HCT116 (cell line): ENCODE measurements at regions not wholly inside any gene's neighbourhood (a gene's known extent, or its start where the extent isn't known, plus 50 kb on each side); places are given as distances from the start of the nearest gene placed in this dataset.

Source experiments
- ATAC-seq: fragments of 200-7000 bp; cut with Tn5 transposase; 2 replicates; pipeline ENCODE4 v1.9.1; 2020; ENCODE audit warnings: mild to moderate bottlenecking, moderate library complexity
- BruUV-seq: library from RNA; stranded (reverse); fragments of 400-500 nt; replicated peaks from 2 replicates; lab custom pipeline; 2021; lab: Mats Ljungman, UMichigan
- CTCF ChIA-PET: fragments of 300-600 bp; sonication (Branson Sonifier 250); formaldehyde crosslinking; loops from one replicate; lab custom pipeline; 2021; ENCODE audit warnings: antibody characterized with exemption; lab: Charles Lee
- POLR2A ChIA-PET: fragments of 300-600, 350-600 bp; sonication (Branson Sonifier 250); formaldehyde crosslinking; loops from one replicate; lab custom pipeline; 2021; ENCODE audit warnings: antibody characterized with exemption; lab: Charles Lee
- RAD21 ChIA-PET, 2 experiments: fragments of 300-600 bp; sonication (Branson Sonifier 250); formaldehyde crosslinking; loops; one replicate each; lab custom pipeline; 2023; ENCODE audit warnings: low total read pairs in 2 of 2; ENCODE audit not compliant: uncharacterized antibody in 2 of 2, unreplicated experiment in 2 of 2, low non-redundant PET in 1 of 2; lab: Charles Lee
- DNase-seq: peaks from one replicate; pipeline ENCODE4 v3.0.0-alpha.2; 2010; ENCODE audit warnings: low read depth, low spot score
- H2AFZ ChIP-seq: fragments of 200-600 bp; shearing (Covaris generic), sonication (generic); 2 replicates; pipeline ENCODE4 v1.6.1; 2017; ENCODE audit warnings: low read depth, mixed run types, mixed read lengths, antibody characterized with exemption, low read length; ENCODE audit not compliant: poor library complexity, severe bottlenecking
- H3K27ac ChIP-seq: 2 replicates; pipeline ENCODE4 v1.5.1; 2012; ENCODE audit warnings: low read depth, low read length
- H3K27me3 ChIP-seq: fragments of 200-600 bp; sonication (generic); 2 replicates; pipeline ENCODE4 v1.6.1; 2016; ENCODE audit warnings: mixed run types, low read length, mixed read lengths; ENCODE audit not compliant: insufficient read depth
- H3K36me3 ChIP-seq, 2 experiments: fragments of 200-500 bp in 1 of 2; fragments of 200-600 bp in 1 of 2; sonication (Bioruptor generic) in 1 of 2; sonication (generic) in 1 of 2; 2 replicates each; pipeline versions ENCODE4 v1.5.1 to v1.6.1; 2014 to 2016; ENCODE audit warnings: low read length in 2 of 2, inconsistent platforms in 1 of 2, mixed read lengths in 1 of 2, mixed run types in 1 of 2; ENCODE audit not compliant: insufficient read depth in 2 of 2, control insufficient read depth in 1 of 2
- H3K4me1 ChIP-seq, 2 experiments: fragments of 200-600 bp in 1 of 2; sonication (generic) in 1 of 2; 2 replicates each; pipeline versions ENCODE4 v1.5.1 to v1.6.1; 2012 to 2017; ENCODE audit warnings: low read length in 2 of 2, inconsistent platforms in 1 of 2, mild to moderate bottlenecking in 1 of 2, mixed read lengths in 1 of 2, mixed run types in 1 of 2, moderate library complexity in 1 of 2; ENCODE audit not compliant: insufficient read depth in 2 of 2, control insufficient read depth in 1 of 2
- H3K4me2 ChIP-seq: fragments of 200-600 bp; sonication (generic); 2 replicates; pipeline ENCODE4 v1.6.1; 2017; ENCODE audit warnings: mixed run types, low read length, mixed read lengths
- H3K4me3 ChIP-seq, 2 experiments: fragments of 200-600 bp in 1 of 2; sonication (generic) in 1 of 2; replicated peaks in 1 of 2; 2 replicates each; pipeline ENCODE4 v1.5.1; 2011 to 2016; ENCODE audit warnings: low read length in 2 of 2, control low read depth in 1 of 2, low read depth in 1 of 2, mild to moderate bottlenecking in 1 of 2, mixed read lengths in 1 of 2, mixed run types in 1 of 2
- H3K79me2 ChIP-seq: fragments of 200-600 bp; sonication (generic); 2 replicates; pipeline ENCODE4 v1.6.1; 2017; ENCODE audit warnings: mild to moderate bottlenecking, mixed run types, low read length, moderate library complexity, mixed read lengths; ENCODE audit not compliant: insufficient read depth
- H3K9ac ChIP-seq: fragments of 200-600 bp; sonication (generic); 2 replicates; pipeline ENCODE4 v1.6.1; 2016; ENCODE audit warnings: low read length, mixed read lengths
- H3K9me2 ChIP-seq: fragments of 200-600 bp; sonication (generic), shearing (Covaris generic); 2 replicates; pipeline ENCODE4 v1.6.1; 2017; ENCODE audit warnings: mixed run types, mild to moderate bottlenecking, moderate library complexity; ENCODE audit not compliant: insufficient read depth
- H3K9me3 ChIP-seq, 2 experiments: fragments of 200-500 bp in 1 of 2; fragments of 200-600 bp in 1 of 2; sonication (Bioruptor generic) in 1 of 2; sonication (generic) in 1 of 2; 2 replicates each; pipeline ENCODE4 v1.6.1; 2014 to 2017; ENCODE audit warnings: low read length in 2 of 2, mixed read lengths in 2 of 2, inconsistent platforms in 1 of 2, low read depth in 1 of 2, mild to moderate bottlenecking in 1 of 2, mixed run types in 1 of 2, moderate library complexity in 1 of 2; ENCODE audit not compliant: control insufficient read depth in 1 of 2, insufficient read depth in 1 of 2
- H4K20me1 ChIP-seq: fragments of 200-600 bp; sonication (generic), shearing (Covaris generic); 2 replicates; pipeline ENCODE4 v1.6.1; 2017; ENCODE audit warnings: mixed run types, mild to moderate bottlenecking, moderate library complexity; ENCODE audit not compliant: insufficient read depth
- ATF3 ChIP-seq: IDR thresholded peaks from 2 replicates; pipeline ENCODE4 v1.6.1; 2012
- EZH2phosphoT487 ChIP-seq: fragments of 200-600 bp; IDR thresholded peaks from 2 replicates; pipeline ENCODE4 v1.6.1; 2018; ENCODE audit warnings: antibody characterized with exemption, borderline replicate concordance
- FOSL1 ChIP-seq: IDR thresholded peaks from 2 replicates; pipeline ENCODE4 v1.6.1; 2012; ENCODE audit warnings: low read depth
- MAX ChIP-seq: IDR thresholded peaks from 2 replicates; pipeline ENCODE4 v1.6.1; 2012
- RAD21 ChIP-seq: IDR thresholded peaks from 2 replicates; pipeline ENCODE4 v1.6.1; 2012; ENCODE audit warnings: low read depth, mild to moderate bottlenecking
- SIN3A ChIP-seq: IDR thresholded peaks from 2 replicates; pipeline ENCODE4 v1.6.1; 2012; ENCODE audit warnings: low read depth
- SP1 ChIP-seq: IDR thresholded peaks from 2 replicates; pipeline ENCODE4 v1.6.1; 2012; ENCODE audit warnings: low read depth
- YY1 ChIP-seq: IDR thresholded peaks from 2 replicates; pipeline ENCODE4 v1.6.1; 2011; ENCODE audit warnings: low read length, low read depth, moderate library complexity, mild to moderate bottlenecking; ENCODE audit not compliant: insufficient replicate concordance; ENCODE audit errors: extremely low read depth
- ZFX ChIP-seq: fragments of 450-650 bp; IDR thresholded peaks from 2 replicates; pipeline ENCODE4 v1.6.1; 2017
- intact Hi-C: fragments of 100-400 bp; cut with micrococcal nuclease; formaldehyde crosslinking; loops from 2 replicates; pipeline ENCODE4 v1.10.0; 2022
- TF ChIP-seq, protein P1 (sequence below), 3 experiments: fragments of 200-600 bp in 1 of 3; sonication (generic) in 1 of 3; IDR thresholded peaks in 2 of 3; conservative IDR thresholded peaks in 1 of 3; 2 replicates each; pipeline ENCODE4 v1.5.1; 2012 to 2017; ENCODE audit warnings: low read depth in 2 of 3, low read length in 2 of 3, antibody characterized with exemption in 1 of 3, borderline replicate concordance in 1 of 3, control low read depth in 1 of 3, mild to moderate bottlenecking in 1 of 3, mixed read lengths in 1 of 3, mixed run types in 1 of 3, moderate library complexity in 1 of 3; ENCODE audit not compliant: insufficient read depth in 1 of 3
- TF ChIP-seq, protein P2 (sequence below): IDR thresholded peaks from 2 replicates; pipeline ENCODE4 v1.6.1; 2012; ENCODE audit warnings: low read depth

DNA sequence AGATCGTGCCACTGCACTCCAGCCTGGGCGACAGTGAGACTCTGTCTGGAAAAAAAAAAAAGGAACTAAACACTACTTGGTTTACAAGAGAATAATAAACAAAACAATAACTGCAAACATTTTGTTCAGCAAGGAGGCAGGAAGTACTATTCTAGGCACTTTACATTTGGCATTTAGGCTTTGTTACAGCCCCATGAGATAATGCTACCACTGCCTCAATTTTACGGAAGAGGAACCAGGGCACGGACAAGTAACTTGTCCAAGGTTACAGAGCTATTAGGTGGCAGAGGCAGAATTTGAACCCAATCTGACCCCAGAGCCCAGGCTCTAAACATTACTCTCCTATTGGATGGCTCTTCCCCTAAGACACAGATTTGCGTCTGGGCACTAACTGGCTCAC, 108.7 kb upstream of the AKIP1 start (continued):
- no peak for TF ChIP-seq EZH2phosphoT487
- TF ChIP-seq, all 23 proteins: peak for 0

DNA sequence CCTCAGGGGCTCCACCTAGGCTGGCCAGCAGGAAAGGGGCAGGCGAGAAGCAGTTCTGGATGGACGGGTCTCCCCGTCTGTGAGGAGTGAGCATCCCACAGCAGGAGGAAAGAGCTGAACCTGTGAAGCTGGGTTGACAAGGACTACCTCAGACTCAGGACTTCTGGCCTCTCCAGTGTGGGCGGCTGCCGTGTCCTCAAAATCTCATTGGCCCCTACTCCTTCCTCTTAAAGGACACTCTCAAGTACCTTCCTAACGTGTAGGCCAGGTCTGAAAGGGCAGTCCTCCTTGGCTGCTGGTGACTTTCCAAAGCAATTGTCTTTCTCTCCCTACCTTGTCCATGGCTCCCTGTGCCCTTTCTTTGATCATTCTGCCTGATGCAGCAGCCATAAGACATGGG, 107.0 kb upstream of the AKIP1 start:
- ATAC-seq (no peak), DNase-seq (no peak)
- ChIA-PET POLR2A (no interaction called here), RAD21 (no interaction called here), CTCF (no interaction called here)
- Histone ChIP-seq H4K20me1 (no peaks in the 10 kb centered on the region), H3K4me1 (no peaks in the 10 kb centered on the region), H2AFZ (no peak overlapping the region), H3K4me2 (no peak overlapping the region), H3K27ac (no peak overlapping the region), H3K9ac (no peak overlapping the region), H3K9me3 (no peaks in the 10 kb centered on the region), H3K4me3 (no peak overlapping the region), H3K36me3 (no peaks in the 10 kb centered on the region), H3K9me2 (no peaks in the 10 kb centered on the region), H3K79me2 (no peaks in the 10 kb centered on the region), H3K27me3 (no peaks in the 10 kb centered on the region)
- intact Hi-C loops = no loop called here
- BruUV-seq = no TSS peak
- TF ChIP-seq, protein P1, sequence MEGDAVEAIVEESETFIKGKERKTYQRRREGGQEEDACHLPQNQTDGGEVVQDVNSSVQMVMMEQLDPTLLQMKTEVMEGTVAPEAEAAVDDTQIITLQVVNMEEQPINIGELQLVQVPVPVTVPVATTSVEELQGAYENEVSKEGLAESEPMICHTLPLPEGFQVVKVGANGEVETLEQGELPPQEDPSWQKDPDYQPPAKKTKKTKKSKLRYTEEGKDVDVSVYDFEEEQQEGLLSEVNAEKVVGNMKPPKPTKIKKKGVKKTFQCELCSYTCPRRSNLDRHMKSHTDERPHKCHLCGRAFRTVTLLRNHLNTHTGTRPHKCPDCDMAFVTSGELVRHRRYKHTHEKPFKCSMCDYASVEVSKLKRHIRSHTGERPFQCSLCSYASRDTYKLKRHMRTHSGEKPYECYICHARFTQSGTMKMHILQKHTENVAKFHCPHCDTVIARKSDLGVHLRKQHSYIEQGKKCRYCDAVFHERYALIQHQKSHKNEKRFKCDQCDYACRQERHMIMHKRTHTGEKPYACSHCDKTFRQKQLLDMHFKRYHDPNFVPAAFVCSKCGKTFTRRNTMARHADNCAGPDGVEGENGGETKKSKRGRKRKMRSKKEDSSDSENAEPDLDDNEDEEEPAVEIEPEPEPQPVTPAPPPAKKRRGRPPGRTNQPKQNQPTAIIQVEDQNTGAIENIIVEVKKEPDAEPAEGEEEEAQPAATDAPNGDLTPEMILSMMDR (IDR thresholded peaks at IDR 0.05 in 2 of 3, conservative IDR thresholded peaks at IDR 0.05 in 1 of 3; ENCODE audit: borderline replicate concordance in 1 of 3, insufficient read depth in 1 of 3, low read depth in 2 of 3, low read length in 2 of 3) = no peak
- TF ChIP-seq SP1 = no peak
- TF ChIP-seq RAD21 = no peak
- TF ChIP-seq FOSL1 = no peak
- TF ChIP-seq ZFX = no peak
- no peak for TF ChIP-seq ATF3
- TF ChIP-seq YY1 = no peak
- no peak for TF ChIP-seq SIN3A
- no peak for TF ChIP-seq MAX
- TF ChIP-seq, protein P2, sequence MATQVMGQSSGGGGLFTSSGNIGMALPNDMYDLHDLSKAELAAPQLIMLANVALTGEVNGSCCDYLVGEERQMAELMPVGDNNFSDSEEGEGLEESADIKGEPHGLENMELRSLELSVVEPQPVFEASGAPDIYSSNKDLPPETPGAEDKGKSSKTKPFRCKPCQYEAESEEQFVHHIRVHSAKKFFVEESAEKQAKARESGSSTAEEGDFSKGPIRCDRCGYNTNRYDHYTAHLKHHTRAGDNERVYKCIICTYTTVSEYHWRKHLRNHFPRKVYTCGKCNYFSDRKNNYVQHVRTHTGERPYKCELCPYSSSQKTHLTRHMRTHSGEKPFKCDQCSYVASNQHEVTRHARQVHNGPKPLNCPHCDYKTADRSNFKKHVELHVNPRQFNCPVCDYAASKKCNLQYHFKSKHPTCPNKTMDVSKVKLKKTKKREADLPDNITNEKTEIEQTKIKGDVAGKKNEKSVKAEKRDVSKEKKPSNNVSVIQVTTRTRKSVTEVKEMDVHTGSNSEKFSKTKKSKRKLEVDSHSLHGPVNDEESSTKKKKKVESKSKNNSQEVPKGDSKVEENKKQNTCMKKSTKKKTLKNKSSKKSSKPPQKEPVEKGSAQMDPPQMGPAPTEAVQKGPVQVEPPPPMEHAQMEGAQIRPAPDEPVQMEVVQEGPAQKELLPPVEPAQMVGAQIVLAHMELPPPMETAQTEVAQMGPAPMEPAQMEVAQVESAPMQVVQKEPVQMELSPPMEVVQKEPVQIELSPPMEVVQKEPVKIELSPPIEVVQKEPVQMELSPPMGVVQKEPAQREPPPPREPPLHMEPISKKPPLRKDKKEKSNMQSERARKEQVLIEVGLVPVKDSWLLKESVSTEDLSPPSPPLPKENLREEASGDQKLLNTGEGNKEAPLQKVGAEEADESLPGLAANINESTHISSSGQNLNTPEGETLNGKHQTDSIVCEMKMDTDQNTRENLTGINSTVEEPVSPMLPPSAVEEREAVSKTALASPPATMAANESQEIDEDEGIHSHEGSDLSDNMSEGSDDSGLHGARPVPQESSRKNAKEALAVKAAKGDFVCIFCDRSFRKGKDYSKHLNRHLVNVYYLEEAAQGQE = no peak
